H1 (cell line): ENCODE measurements at regions not wholly inside any gene's neighbourhood (a gene's known extent, or its start where the extent isn't known, plus 50 kb on each side); places are given as distances from the start of the nearest gene placed in this dataset.
"Not testable (repeated sequence)": the region's sequence is repeated elsewhere in the genome, so short reads cannot be mapped to it uniquely, and the experiment has no call there.

Source experiments
- CTCF ChIA-PET: fragments of 300-600 bp; sonication (Branson Sonifier 250); formaldehyde crosslinking; loops from one replicate; lab custom pipeline; 2021; ENCODE audit not compliant: partially characterized antibody; lab: Charles Lee
- POLR2A ChIA-PET: fragments of 300-600 bp; sonication (Branson Sonifier 250); formaldehyde crosslinking; loops from one replicate; lab custom pipeline; 2021; ENCODE audit warnings: inconsistent platforms; ENCODE audit not compliant: partially characterized antibody; lab: Charles Lee
- DNase-seq, 2 experiments: peaks; one replicate each; pipeline versions ENCODE4 v3.0.0 to v3.0.0-alpha.2; 2010 to 2022; ENCODE audit warnings: low spot score in 2 of 2, low read depth in 1 of 2, mixed read lengths in 1 of 2
- FAIRE-seq: peaks from 2 replicates; lab custom pipeline; 2011; peaks lifted over from hg19 to GRCh38; lab: Jason Lieb, UNC
- H2AFZ ChIP-seq: 2 replicates; pipeline ENCODE4 v1.8.1; 2012; ENCODE audit warnings: low read length, inconsistent platforms
- H2AK5ac ChIP-seq: 2 replicates; pipeline ENCODE4 v1.6.1; 2013; ENCODE audit warnings: low read depth, low read length
- H2BK120ac ChIP-seq: replicated peaks from 2 replicates; pipeline ENCODE3; 2013; ENCODE audit warnings: low read depth, low read length, inconsistent platforms
- H2BK12ac ChIP-seq: 2 replicates; pipeline ENCODE4 v1.6.1; 2013; ENCODE audit warnings: low read depth, low read length
- H2BK15ac ChIP-seq: 2 replicates; pipeline ENCODE4 v1.6.1; 2013; ENCODE audit warnings: low read length
- H2BK20ac ChIP-seq: 2 replicates; pipeline ENCODE4 v1.6.1; 2013; ENCODE audit warnings: low read length
- H2BK5ac ChIP-seq: 2 replicates; pipeline ENCODE4 v1.6.1; 2013; ENCODE audit warnings: low read depth, low read length
- H3K14ac ChIP-seq: 2 replicates; pipeline ENCODE4 v1.6.1; 2013; ENCODE audit warnings: inconsistent platforms; ENCODE audit not compliant: insufficient read length
- H3K18ac ChIP-seq: 2 replicates; pipeline ENCODE4 v1.6.1; 2013; ENCODE audit warnings: low read length; ENCODE audit errors: extremely low read depth
- H3K23ac ChIP-seq: 2 replicates; pipeline ENCODE4 v1.6.1; 2013; ENCODE audit warnings: inconsistent platforms; ENCODE audit not compliant: insufficient read length
- H3K23me2 ChIP-seq: 2 replicates; pipeline ENCODE4 v1.6.1; 2013; ENCODE audit warnings: low read depth, low read length
- H3K27ac ChIP-seq: 2 replicates; pipeline ENCODE4 v1.6.1; 2011; ENCODE audit warnings: low read depth, low read length, inconsistent platforms
- H3K27me3 ChIP-seq, 4 experiments: replicated peaks in 1 of 4; 1 replicate in 1 of 4; 2 replicates in 3 of 4; pipeline versions ENCODE4 v1.6.1 to v1.8.1; 2011 to 2013; ENCODE audit warnings: low read length in 3 of 4, mild to moderate bottlenecking in 3 of 4, inconsistent platforms in 2 of 4, mixed read lengths in 2 of 4, moderate library complexity in 1 of 4; ENCODE audit not compliant: control insufficient read depth in 3 of 4, insufficient read depth in 3 of 4; ENCODE audit errors: extremely low read depth in 1 of 4
- H3K36me3 ChIP-seq, 4 experiments: 2 replicates each; pipeline versions ENCODE4 v1.6.1 to v1.8.1; 2011 to 2013; ENCODE audit warnings: mild to moderate bottlenecking in 4 of 4, low read length in 3 of 4, moderate library complexity in 2 of 4, control low read depth in 1 of 4, inconsistent platforms in 1 of 4; ENCODE audit not compliant: insufficient read depth in 4 of 4, control insufficient read depth in 2 of 4
- H3K4ac ChIP-seq: replicated peaks from 2 replicates; pipeline ENCODE3; 2013; ENCODE audit warnings: low read length, low read depth, mixed read lengths, inconsistent platforms; ENCODE audit not compliant: insufficient read length
- H3K4me1 ChIP-seq, 4 experiments: replicated peaks in 1 of 4; 1 replicate in 1 of 4; 2 replicates in 3 of 4; pipeline versions ENCODE4 v1.6.1 to v1.8.1; 2011 to 2013; ENCODE audit warnings: low read length in 3 of 4, inconsistent platforms in 2 of 4, mixed read lengths in 1 of 4; ENCODE audit not compliant: insufficient read depth in 4 of 4, control insufficient read depth in 3 of 4
- H3K4me2 ChIP-seq, 2 experiments: 2 replicates each; pipeline versions ENCODE4 v1.6.1 to v1.8.1; 2011 to 2013; ENCODE audit warnings: low read depth in 2 of 2, low read length in 2 of 2, control low read depth in 1 of 2, inconsistent platforms in 1 of 2, mild to moderate bottlenecking in 1 of 2; ENCODE audit not compliant: insufficient read depth in 1 of 2
- H3K4me3 ChIP-seq, 4 experiments: fragments of 200-600, 300-600 bp in 1 of 4; sonication (generic), shearing (Covaris generic), sonication (Bioruptor Twin) in 1 of 4; 2 replicates each; pipeline versions ENCODE4 v1.5.1 to v1.8.1; 2011 to 2016; ENCODE audit warnings: low read length in 4 of 4, low read depth in 3 of 4, control low read depth in 2 of 4, inconsistent platforms in 2 of 4, mild to moderate bottlenecking in 2 of 4, mixed read lengths in 1 of 4, moderate library complexity in 1 of 4; ENCODE audit not compliant: insufficient read depth in 2 of 4; ENCODE audit errors: extremely low read depth in 1 of 4
- H3K56ac ChIP-seq: replicated peaks from 2 replicates; pipeline ENCODE3; 2013; ENCODE audit warnings: low read depth, mild to moderate bottlenecking, mixed read lengths, low read length, inconsistent platforms; ENCODE audit not compliant: insufficient read length
- H3K79me1 ChIP-seq: 2 replicates; pipeline ENCODE4 v1.6.1; 2013; ENCODE audit warnings: low read depth, low read length, control low read depth
- H3K79me2 ChIP-seq, 2 experiments: 2 replicates each; pipeline versions ENCODE4 v1.6.1 to v1.8.1; 2012 to 2013; ENCODE audit warnings: low read length in 2 of 2, mild to moderate bottlenecking in 2 of 2, inconsistent platforms in 1 of 2; ENCODE audit not compliant: insufficient read depth in 2 of 2, control insufficient read depth in 1 of 2
- H3K9ac ChIP-seq, 4 experiments: replicated peaks in 1 of 4; 1 replicate in 1 of 4; 2 replicates in 3 of 4; pipeline versions ENCODE4 v1.6.1 to v1.8.1; 2011 to 2013; ENCODE audit warnings: low read depth in 3 of 4, low read length in 3 of 4, control low read depth in 2 of 4, mild to moderate bottlenecking in 2 of 4, moderate library complexity in 2 of 4, inconsistent platforms in 1 of 4; ENCODE audit errors: extremely low read depth in 1 of 4
- H3K9me3 ChIP-seq, 2 experiments: 2 replicates each; pipeline versions ENCODE4 v1.6.1 to v1.8.1; 2012 to 2013; ENCODE audit warnings: mild to moderate bottlenecking in 2 of 2, moderate library complexity in 2 of 2, control low read depth in 1 of 2, inconsistent platforms in 1 of 2, low read depth in 1 of 2, low read length in 1 of 2, mixed read lengths in 1 of 2; ENCODE audit not compliant: insufficient read depth in 2 of 2
- H4K20me1 ChIP-seq, 2 experiments: replicated peaks in 1 of 2; 2 replicates each; pipeline versions ENCODE3 to v1.8.1; 2011 to 2013; ENCODE audit warnings: inconsistent platforms in 2 of 2, low read length in 2 of 2, mild to moderate bottlenecking in 1 of 2; ENCODE audit not compliant: insufficient read depth in 2 of 2, control insufficient read depth in 1 of 2
- H4K5ac ChIP-seq: 2 replicates; pipeline ENCODE4 v1.6.1; 2013; ENCODE audit warnings: low read length, low read depth, mixed read lengths, inconsistent platforms; ENCODE audit not compliant: insufficient read length
- H4K8ac ChIP-seq: 2 replicates; pipeline ENCODE4 v1.8.0; 2013; ENCODE audit warnings: mild to moderate bottlenecking, moderate library complexity, low read length, inconsistent platforms; ENCODE audit not compliant: insufficient read depth; ENCODE audit errors: extremely low read depth
- H4K91ac ChIP-seq: replicated peaks from 2 replicates; pipeline ENCODE3; 2013; ENCODE audit warnings: low read length, mixed read lengths, inconsistent platforms; ENCODE audit not compliant: insufficient read length
- WGBS, 2 experiments: shearing (Covaris generic) in 1 of 2; methylation state at CpG; one replicate each; pipeline versions ENCODE4 v1.1.6 to v1.1.7; 2013 to 2015; ENCODE audit warnings: low lambda C conversion rate in 2 of 2, mixed read lengths in 2 of 2, inconsistent platforms in 1 of 2, low coverage in 1 of 2, missing lambda C conversion rate in 1 of 2; ENCODE audit not compliant: insufficient replicate concordance in 2 of 2, insufficient coverage in 1 of 2, insufficient read length in 1 of 2; ENCODE audit errors: extremely low coverage in 1 of 2, missing lambda C conversion rate in 1 of 2; 5-methylcytosine and 5-hydroxymethylcytosine counted together

GRCh38 chr6:26857289-26857688, 197.7 kb upstream of the ZNF322 start:
- H4K91ac ChIP-seq, H2BK15ac ChIP-seq, H3K56ac ChIP-seq, FAIRE-seq, H3K36me3 ChIP-seq, H2AK5ac ChIP-seq, H3K4ac ChIP-seq, H2BK120ac ChIP-seq, H3K4me2 ChIP-seq, DNase-seq, H3K23me2 ChIP-seq, POLR2A ChIA-PET, H3K9me3 ChIP-seq, H3K79me2 ChIP-seq, H2BK5ac ChIP-seq, H3K14ac ChIP-seq, H2BK12ac ChIP-seq, H4K8ac ChIP-seq, H4K5ac ChIP-seq, H2BK20ac ChIP-seq, H3K27me3 ChIP-seq, H3K27ac ChIP-seq, CTCF ChIA-PET, H2AFZ ChIP-seq, H3K4me3 ChIP-seq, H3K4me1 ChIP-seq, H3K18ac ChIP-seq, H3K79me1 ChIP-seq, H3K9ac ChIP-seq, H3K23ac ChIP-seq, H4K20me1 ChIP-seq: not testable (repeated sequence)
- 0% methylated on average over 1 of the region's 2 CpGs; no CpG with 5 or more reads in 1 of the 2 experiments for WGBS, 2 experiments

- H3K56ac ChIP-seq, H3K27ac ChIP-seq, H3K23ac ChIP-seq, H2AFZ ChIP-seq, H3K4me3 ChIP-seq, H2AK5ac ChIP-seq, H3K14ac ChIP-seq, H4K20me1 ChIP-seq, H3K4ac ChIP-seq, H4K91ac ChIP-seq, H2BK20ac ChIP-seq, POLR2A ChIA-PET, H3K79me1 ChIP-seq, CTCF ChIA-PET, H3K9me3 ChIP-seq, H3K79me2 ChIP-seq, DNase-seq, H2BK5ac ChIP-seq, H3K4me2 ChIP-seq, H4K5ac ChIP-seq, FAIRE-seq, H3K36me3 ChIP-seq, H3K27me3 ChIP-seq, H4K8ac ChIP-seq, H3K9ac ChIP-seq, H3K18ac ChIP-seq, H2BK12ac ChIP-seq, H3K23me2 ChIP-seq, H3K4me1 ChIP-seq, H2BK120ac ChIP-seq, H2BK15ac ChIP-seq: not testable (repeated sequence)
- 81% methylated on average over 3 of the region's 5 CpGs; no CpG with 5 or more reads in 1 of the 2 experiments for WGBS, 2 experiments
Measured at GRCh38 chr6:26859067-26859770, 199.7 kb upstream of the ZNF322 start.
